ENCODE measurements at regions not wholly inside any gene's neighbourhood (a gene's known extent, or its start where the extent isn't known, plus 50 kb on each side); places are given as distances from the start of the nearest gene placed in this dataset.

DNA sequence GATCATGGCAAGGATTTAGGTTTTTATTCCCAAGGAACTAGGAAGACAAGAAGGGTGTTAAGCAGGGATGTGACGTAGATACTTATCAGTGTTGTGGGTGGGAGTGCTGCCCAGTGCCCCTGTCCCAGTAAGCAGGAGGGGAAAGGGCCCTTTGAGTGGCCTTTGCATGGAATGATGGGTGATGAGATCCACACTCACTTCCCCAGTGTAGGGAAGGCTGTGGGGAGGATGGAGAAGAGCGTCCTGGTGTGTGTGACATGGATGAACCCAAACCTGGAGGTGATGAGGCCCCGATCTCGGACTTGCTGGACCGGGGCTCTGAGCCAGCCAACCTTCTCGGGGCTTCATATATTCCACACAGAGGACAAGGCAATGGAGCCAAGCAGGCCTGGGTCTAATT is 610.9 kb downstream of the CDH26 start:
- TF ChIP-seq SIN3A (IDR thresholded peaks at IDR 0.05; ENCODE audit: borderline replicate concordance, insufficient read depth, low read length): no peak
- TF ChIP-seq, protein P1, sequence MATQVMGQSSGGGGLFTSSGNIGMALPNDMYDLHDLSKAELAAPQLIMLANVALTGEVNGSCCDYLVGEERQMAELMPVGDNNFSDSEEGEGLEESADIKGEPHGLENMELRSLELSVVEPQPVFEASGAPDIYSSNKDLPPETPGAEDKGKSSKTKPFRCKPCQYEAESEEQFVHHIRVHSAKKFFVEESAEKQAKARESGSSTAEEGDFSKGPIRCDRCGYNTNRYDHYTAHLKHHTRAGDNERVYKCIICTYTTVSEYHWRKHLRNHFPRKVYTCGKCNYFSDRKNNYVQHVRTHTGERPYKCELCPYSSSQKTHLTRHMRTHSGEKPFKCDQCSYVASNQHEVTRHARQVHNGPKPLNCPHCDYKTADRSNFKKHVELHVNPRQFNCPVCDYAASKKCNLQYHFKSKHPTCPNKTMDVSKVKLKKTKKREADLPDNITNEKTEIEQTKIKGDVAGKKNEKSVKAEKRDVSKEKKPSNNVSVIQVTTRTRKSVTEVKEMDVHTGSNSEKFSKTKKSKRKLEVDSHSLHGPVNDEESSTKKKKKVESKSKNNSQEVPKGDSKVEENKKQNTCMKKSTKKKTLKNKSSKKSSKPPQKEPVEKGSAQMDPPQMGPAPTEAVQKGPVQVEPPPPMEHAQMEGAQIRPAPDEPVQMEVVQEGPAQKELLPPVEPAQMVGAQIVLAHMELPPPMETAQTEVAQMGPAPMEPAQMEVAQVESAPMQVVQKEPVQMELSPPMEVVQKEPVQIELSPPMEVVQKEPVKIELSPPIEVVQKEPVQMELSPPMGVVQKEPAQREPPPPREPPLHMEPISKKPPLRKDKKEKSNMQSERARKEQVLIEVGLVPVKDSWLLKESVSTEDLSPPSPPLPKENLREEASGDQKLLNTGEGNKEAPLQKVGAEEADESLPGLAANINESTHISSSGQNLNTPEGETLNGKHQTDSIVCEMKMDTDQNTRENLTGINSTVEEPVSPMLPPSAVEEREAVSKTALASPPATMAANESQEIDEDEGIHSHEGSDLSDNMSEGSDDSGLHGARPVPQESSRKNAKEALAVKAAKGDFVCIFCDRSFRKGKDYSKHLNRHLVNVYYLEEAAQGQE (IDR thresholded peaks at IDR 0.05; ENCODE audit: insufficient read depth in 1 of 2, low read depth in 2 of 2, low read length in 2 of 2): no peak
- no peak for TF ChIP-seq FOXP2 (optimal IDR thresholded peaks at IDR 0.05; ENCODE audit: borderline replicate concordance, extremely low read depth, extremely low read length, insufficient read depth)
- TF ChIP-seq POLR2AphosphoS5 (IDR thresholded peaks at IDR 0.05; ENCODE audit: low read depth, low read length): no peak
- no peak for TF ChIP-seq TAF1 (IDR thresholded peaks at IDR 0.05; ENCODE audit: borderline replicate concordance, insufficient read depth, low read length)

DNA sequence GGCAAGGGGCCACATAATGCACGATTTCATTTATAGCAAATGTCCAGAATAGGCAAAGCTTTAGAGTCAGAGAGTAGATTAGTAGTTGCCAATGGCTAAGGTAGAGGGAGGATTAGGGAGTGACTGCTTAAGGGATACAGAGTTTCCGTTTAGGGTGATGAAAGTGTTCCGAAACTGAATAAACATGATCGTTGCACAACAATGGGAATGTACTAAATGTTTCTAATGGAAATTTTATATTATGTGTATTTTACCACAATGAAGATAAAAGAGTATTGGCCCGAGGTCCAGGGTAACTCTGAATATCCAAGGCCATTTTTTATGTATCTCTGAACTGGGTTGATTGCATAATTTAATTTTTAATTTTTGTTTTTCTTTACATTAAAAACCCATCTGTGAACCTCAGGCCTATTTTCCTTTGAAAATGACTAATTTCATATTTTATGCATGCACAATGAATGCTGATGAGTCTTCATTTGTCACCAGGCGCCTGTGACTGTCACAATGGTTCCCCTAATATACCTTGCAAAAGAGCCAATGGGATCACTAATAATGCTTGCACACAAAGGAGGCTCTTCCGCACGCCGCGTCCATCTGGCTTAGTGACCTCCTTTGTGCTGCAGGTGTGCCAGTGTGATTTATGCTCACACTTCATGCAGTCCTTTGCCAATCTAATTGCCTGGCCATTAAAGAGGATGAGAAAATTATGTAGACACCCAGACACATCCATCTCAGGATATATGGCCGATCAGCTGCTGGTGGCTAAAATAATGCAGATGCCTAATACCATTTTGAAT is 612.5 kb downstream of the CDH26 start:
- TF ChIP-seq POLR2AphosphoS5 (IDR thresholded peaks at IDR 0.05; ENCODE audit: low read depth, low read length): no peak
- TF ChIP-seq, protein P1 (IDR thresholded peaks at IDR 0.05; ENCODE audit: insufficient read depth in 1 of 2, low read depth in 2 of 2, low read length in 2 of 2): no peak
- TF ChIP-seq TAF1 (IDR thresholded peaks at IDR 0.05; ENCODE audit: borderline replicate concordance, insufficient read depth, low read length): no peak
- TF ChIP-seq FOXP2 (optimal IDR thresholded peaks at IDR 0.05; ENCODE audit: borderline replicate concordance, extremely low read depth, extremely low read length, insufficient read depth): no peak
- no peak for TF ChIP-seq SIN3A (IDR thresholded peaks at IDR 0.05; ENCODE audit: borderline replicate concordance, insufficient read depth, low read length)

DNA sequence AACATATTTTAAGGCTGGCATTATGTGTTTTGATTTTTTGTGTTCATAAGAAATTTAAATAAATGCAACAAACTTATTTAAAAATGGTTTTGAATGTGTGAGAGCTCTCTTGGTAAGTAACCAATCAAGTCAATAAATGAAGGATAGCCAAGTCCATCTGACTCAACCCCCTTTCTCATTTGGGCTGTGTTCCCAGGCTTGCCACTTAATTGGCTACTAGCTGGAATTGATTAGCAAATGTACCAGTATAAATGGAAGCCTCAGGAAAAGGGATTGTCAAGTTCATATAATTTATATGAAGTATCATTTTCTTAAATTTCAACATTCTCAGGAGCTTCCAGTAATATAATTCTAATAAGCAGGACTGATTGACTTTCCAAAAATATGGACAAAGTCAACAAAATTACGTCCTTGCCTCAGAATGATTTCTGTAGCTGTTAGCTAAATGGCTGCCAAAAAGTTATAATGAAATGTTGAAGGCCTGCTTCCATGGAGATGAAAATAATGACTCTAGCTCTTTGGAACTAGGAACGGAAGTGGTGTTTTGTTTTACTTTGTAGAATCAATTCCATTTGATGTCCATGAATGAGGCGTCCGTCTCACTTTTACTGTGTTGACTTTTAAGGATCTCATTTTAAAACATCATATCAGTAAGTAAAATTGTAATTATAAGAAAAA is 614.9 kb downstream of the CDH26 start:
- TF ChIP-seq, protein P1 (IDR thresholded peaks at IDR 0.05; ENCODE audit: insufficient read depth in 1 of 2, low read depth in 2 of 2, low read length in 2 of 2): no peak
- no peak for TF ChIP-seq FOXP2 (optimal IDR thresholded peaks at IDR 0.05; ENCODE audit: borderline replicate concordance, extremely low read depth, extremely low read length, insufficient read depth)
- TF ChIP-seq POLR2AphosphoS5 (IDR thresholded peaks at IDR 0.05; ENCODE audit: low read depth, low read length): no peak

DNA sequence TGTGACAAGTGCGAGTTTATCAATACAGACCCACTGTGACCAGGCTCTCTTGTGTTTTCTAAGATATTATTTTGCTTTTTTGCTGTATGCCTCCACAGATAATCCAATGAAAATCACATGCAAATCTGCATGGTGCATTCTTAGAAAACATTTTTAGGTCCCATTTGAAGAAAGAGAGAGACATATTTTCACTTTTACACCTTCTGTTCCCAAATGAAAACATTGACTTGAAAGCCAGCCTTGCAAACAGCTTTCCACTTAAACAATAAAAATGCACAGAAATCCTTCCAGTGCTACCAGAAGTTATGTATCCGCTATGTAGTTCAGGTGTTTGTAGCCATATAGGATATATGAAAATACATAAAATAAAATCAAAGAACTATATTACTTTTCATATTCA is 618.0 kb downstream of the CDH26 start:
- TF ChIP-seq FOXP2 (optimal IDR thresholded peaks at IDR 0.05; ENCODE audit: borderline replicate concordance, extremely low read depth, extremely low read length, insufficient read depth): no peak
- TF ChIP-seq, protein P1 (IDR thresholded peaks at IDR 0.05; ENCODE audit: insufficient read depth in 1 of 2, low read depth in 2 of 2, low read length in 2 of 2): no peak
- TF ChIP-seq SIN3A (IDR thresholded peaks at IDR 0.05; ENCODE audit: borderline replicate concordance, insufficient read depth, low read length): no peak
- no peak for TF ChIP-seq POLR2AphosphoS5 (IDR thresholded peaks at IDR 0.05; ENCODE audit: low read depth, low read length)
- TF ChIP-seq TAF1 (IDR thresholded peaks at IDR 0.05; ENCODE audit: borderline replicate concordance, insufficient read depth, low read length): no peak

All from PFSK-1 (cell line).